ENCODE measurements at regions not wholly inside any gene's neighbourhood (a gene's known extent, or its start where the extent isn't known, plus 50 kb on each side); places are given as distances from the start of the nearest gene placed in this dataset.

DNA sequence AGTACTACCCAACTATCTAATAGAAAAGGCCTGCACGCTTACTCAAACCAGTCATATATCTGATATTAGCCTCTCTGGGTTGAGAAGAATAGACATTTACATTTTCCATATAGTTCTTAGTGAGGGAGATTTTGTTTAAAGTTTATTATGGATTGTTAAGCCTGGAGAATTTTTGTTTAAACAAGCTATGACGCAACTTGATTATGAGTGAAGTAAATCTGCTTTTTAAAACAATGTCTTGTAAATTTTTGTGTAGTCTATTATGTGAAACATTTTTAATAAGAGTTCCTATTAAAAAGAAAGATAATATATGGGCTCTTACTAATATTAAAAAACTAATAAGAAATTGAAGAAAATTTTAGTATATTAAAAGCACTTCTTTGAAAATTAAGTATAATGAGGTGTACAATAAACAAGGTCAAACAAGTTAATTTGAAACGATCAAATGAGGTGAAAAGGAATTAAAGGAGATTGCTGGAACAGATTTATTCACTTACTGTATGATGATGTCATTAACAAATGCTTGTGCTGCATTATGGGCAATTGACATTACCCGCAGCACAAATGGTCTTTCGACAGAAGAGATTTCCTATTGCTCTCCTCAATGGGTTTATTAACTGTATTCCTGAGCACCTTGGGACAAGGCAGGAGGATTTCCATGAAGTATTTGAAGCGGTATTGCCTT is 229.2 kb upstream of the SMIM21 start:
- Mint-ChIP-seq H3K4me3 (no peak overlapping the region), H3K27ac (no peak overlapping the region), H3K27me3 (peaks cover 4% of the 10 kb centered on the region), H3K36me3 (no peaks in the 10 kb centered on the region), H3K9me3 (peaks cover 12% of the 10 kb centered on the region), H3K4me1 (ENCODE audit: low read depth) (no peaks in the 10 kb centered on the region)
- no peak for DNase-seq
- POLR2A ChIA-PET: no interaction called here
- intact Hi-C loops (cut with micrococcal nuclease): no loop called here
- CTCF ChIA-PET: no interaction called here

DNA sequence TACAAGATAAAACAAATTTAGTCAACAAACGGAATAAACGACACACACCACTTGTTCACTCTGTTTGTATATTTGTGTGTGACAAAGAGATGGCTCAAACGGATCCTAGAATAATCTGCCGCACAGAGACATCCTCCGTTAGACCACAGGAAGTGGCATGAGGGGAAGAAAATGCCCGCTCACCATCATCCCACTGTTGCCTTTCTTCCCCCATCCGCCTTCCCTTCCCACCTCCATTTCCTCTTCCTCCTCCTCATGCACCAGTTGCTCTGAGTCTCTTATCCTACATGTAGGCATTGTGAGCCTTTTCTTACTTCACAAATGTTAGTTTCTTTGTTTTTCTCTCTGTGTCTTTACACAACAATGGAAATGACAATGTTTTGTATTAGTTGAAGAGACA is 228.5 kb upstream of the SMIM21 start:
- ChIA-PET CTCF (no interaction called here), POLR2A (no interaction called here)
- intact Hi-C loops (cut with micrococcal nuclease): no loop called here
- H3K4me3 Mint-ChIP-seq: no peak overlapping the region
- no peak for DNase-seq
- no peak overlapping the region for H3K27ac Mint-ChIP-seq
- peaks cover 10% of the 10 kb centered on the region for H3K9me3 Mint-ChIP-seq
- peaks cover 4% of the 10 kb centered on the region for H3K27me3 Mint-ChIP-seq
- no peaks in the 10 kb centered on the region for H3K4me1 Mint-ChIP-seq (ENCODE audit: low read depth)
- no peaks in the 10 kb centered on the region for H3K36me3 Mint-ChIP-seq

DNA sequence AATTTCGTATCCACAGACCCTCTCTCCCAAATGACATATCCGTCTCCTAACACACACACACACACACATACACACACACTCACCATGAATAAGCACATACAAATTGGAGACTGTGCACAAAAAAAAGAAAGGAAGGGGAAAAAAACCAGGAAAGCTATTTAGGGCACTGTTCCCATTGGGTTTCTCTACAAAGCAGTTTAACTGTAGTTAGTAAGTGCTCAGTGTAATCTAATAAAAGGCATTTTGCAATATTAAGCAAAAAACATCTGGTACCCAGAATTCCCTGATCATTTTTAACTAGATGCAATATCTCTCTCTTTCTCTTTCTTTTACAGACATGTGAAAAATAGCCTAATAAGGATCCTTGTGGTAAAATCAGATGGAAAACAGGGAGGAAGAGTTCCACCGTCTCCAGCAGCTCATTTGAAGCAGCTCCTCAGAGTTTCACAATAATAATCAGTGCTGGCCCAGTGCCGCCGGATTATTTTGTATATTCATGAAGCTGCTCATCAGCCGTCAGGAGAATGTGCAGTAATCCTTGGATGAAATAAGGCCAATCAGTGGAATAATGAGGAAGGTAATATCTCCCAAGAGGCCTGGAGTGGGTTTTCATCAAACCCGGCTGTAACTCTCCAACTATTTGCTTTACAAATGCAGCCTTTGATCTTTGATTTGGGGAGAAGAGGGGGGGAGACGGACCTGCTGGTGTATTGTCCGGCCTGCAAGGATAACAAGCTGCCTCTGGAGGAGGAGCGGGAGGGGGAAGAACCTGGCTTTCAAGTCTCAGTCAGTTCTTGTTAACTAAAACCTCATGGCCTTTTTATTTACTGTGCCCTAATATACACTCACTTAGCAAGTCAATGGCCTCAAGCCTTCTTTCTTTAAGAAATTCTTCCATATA is 227.6 kb upstream of the SMIM21 start:
- no peak overlapping the region for H3K27ac Mint-ChIP-seq

DNA sequence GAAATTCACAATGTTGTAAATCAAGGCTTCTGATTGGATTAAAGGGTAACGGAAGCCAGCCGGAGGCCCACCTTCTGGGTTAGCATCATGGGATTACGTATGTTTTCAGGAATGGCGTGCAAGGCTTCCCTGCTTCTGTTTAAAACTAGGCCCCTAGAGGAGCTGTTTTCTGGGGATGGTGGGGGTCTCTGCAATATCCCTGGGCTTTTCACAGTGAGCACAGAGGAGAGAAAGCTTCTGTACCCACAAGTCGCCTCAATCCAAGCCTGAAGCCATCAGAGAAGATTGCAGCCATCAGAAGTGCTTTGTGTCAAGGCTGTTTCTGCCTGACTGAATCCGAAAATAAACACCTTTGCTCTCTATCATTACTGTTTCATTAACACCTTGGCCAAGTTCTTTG is 226.9 kb upstream of the SMIM21 start:
- Mint-ChIP-seq H3K27ac (no peak overlapping the region), H3K27me3 (peaks cover 4% of the 10 kb centered on the region), H3K36me3 (no peaks in the 10 kb centered on the region), H3K4me3 (no peak overlapping the region), H3K4me1 (ENCODE audit: low read depth) (no peaks in the 10 kb centered on the region), H3K9me3 (no peaks in the 10 kb centered on the region)
- intact Hi-C loops (cut with micrococcal nuclease): no loop called here
- ChIA-PET POLR2A (no interaction called here), CTCF (no interaction called here)
- no peak for DNase-seq

More for the DNA sequence above, 227.6 kb upstream of the SMIM21 start:
- ChIA-PET CTCF (no interaction called here), POLR2A (no interaction called here)
- DNase-seq: no peak
- no peaks in the 10 kb centered on the region for H3K4me1 Mint-ChIP-seq (ENCODE audit: low read depth)
- peaks cover 5% of the 10 kb centered on the region for H3K9me3 Mint-ChIP-seq
- H3K4me3 Mint-ChIP-seq: no peak overlapping the region
- intact Hi-C loops (cut with micrococcal nuclease): no loop called here
- no peaks in the 10 kb centered on the region for H3K36me3 Mint-ChIP-seq
- peaks cover 4% of the 10 kb centered on the region for H3K27me3 Mint-ChIP-seq

DNA sequence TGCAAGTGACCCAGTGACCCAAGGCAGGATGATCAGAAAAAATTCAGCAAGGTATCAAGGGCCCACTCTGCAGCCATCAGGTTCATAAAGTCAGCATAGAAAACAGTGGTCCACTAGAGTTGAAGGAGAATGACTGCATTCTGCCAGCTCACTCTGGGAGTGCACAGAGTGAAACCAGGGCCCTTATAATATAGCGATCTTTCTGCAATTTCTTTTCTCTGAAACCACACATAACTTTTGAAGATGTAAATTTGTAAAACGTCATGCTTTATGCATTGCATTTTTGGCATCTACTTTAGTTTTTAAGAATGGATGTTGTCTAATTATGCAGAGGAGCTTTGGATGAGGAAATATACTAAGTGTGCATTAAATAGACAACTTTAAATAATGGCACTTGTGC is 225.0 kb upstream of the SMIM21 start:
- Mint-ChIP-seq H3K9me3 (no peaks in the 10 kb centered on the region), H3K27ac (no peak overlapping the region), H3K36me3 (no peaks in the 10 kb centered on the region), H3K4me1 (ENCODE audit: low read depth) (no peaks in the 10 kb centered on the region), H3K4me3 (no peak overlapping the region), H3K27me3 (peaks cover 4% of the 10 kb centered on the region)
- intact Hi-C loops (cut with micrococcal nuclease): no loop called here
- ChIA-PET POLR2A (no interaction called here), CTCF (no interaction called here)
- DNase-seq: no peak

DNA sequence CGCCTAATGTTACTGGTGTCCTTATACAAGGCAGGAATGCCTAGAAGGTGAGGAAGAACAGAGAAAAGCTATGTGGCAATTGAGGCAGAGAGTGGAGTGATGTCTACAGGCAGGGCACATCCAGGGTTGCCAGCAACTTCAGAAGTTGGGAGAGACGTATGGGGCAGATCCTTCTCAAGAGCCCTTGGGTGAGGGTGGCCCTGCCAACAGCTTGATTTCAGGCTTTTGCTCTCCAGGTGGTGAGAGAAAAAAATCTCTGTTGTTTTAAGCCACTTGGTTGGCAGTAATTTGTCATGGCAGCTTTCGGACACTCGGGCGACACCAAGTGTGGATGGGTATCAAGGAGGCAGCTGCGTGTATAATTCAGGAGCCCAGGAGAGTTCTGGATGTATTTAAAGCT is 217.4 kb upstream of the SMIM21 start:
- H3K36me3 Mint-ChIP-seq: no peaks in the 10 kb centered on the region
- H3K4me1 Mint-ChIP-seq (ENCODE audit: low read depth): no peaks in the 10 kb centered on the region
- ChIA-PET POLR2A (no interaction called here), CTCF (no interaction called here)
- H3K27ac Mint-ChIP-seq: no peak overlapping the region
- H3K9me3 Mint-ChIP-seq: peaks cover 4% of the 10 kb centered on the region
- no peak for DNase-seq
- peaks cover 2% of the 10 kb centered on the region for H3K27me3 Mint-ChIP-seq
- no peak overlapping the region for H3K4me3 Mint-ChIP-seq
- intact Hi-C loops (cut with micrococcal nuclease): no loop called here

DNA sequence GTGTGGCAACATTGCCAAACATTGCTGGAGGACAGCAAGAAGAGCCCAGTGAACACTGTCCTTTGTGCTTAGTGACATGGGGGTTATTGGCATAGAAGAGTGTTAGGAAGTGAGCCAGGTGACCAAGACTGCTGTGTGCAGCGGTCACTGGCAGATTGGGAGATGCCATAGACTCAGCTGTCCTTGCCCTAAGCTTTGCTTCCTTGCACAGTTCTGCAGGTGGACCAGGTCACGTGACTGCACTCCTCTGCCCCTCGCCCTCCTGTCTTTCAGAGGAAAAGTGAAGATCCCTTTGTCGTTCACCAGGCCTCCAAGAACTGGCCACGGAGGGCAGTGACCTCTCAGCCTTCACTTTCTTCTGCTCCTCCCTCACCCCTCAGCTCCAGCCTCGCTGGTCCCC is 215.6 kb upstream of the SMIM21 start:
- intact Hi-C loops (cut with micrococcal nuclease): no loop called here
- Mint-ChIP-seq H3K4me3 (no peak overlapping the region), H3K9me3 (peaks cover 4% of the 10 kb centered on the region), H3K4me1 (ENCODE audit: low read depth) (no peaks in the 10 kb centered on the region), H3K27ac (no peak overlapping the region), H3K27me3 (peaks cover 4% of the 10 kb centered on the region), H3K36me3 (no peaks in the 10 kb centered on the region)
- DNase-seq: no peak
- CTCF ChIA-PET: interaction anchor here (1.1 kb wide), 1 partner anchor 86 kb away, joined by 3 read pairs; no protein-coding TSS in a partner anchor
- POLR2A ChIA-PET: no interaction called here

DNA sequence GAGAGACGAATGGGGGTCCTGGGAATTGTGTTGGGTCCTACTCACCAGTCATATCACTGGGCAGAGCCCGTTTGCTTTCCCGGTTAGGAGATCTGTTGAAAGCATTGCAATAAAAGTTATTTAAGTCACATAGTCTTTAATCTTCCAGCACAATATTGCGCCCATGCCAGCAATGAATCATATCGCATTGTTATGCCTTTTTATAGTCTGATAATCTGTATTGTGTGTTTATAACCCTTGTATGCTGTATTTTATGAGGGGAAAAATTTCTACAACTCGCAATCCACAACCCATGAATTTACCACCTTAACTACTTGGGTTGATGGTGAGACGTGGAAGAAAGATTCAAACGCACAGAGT is 211.9 kb upstream of the SMIM21 start:
- Mint-ChIP-seq H3K27ac (no peak overlapping the region), H3K36me3 (no peaks in the 10 kb centered on the region), H3K9me3 (no peaks in the 10 kb centered on the region), H3K4me3 (no peak overlapping the region), H3K4me1 (ENCODE audit: low read depth) (no peaks in the 10 kb centered on the region), H3K27me3 (peaks cover 4% of the 10 kb centered on the region)
- ChIA-PET CTCF (no interaction called here), POLR2A (no interaction called here)
- DNase-seq: no peak
- intact Hi-C loops (cut with micrococcal nuclease): no loop called here

DNA sequence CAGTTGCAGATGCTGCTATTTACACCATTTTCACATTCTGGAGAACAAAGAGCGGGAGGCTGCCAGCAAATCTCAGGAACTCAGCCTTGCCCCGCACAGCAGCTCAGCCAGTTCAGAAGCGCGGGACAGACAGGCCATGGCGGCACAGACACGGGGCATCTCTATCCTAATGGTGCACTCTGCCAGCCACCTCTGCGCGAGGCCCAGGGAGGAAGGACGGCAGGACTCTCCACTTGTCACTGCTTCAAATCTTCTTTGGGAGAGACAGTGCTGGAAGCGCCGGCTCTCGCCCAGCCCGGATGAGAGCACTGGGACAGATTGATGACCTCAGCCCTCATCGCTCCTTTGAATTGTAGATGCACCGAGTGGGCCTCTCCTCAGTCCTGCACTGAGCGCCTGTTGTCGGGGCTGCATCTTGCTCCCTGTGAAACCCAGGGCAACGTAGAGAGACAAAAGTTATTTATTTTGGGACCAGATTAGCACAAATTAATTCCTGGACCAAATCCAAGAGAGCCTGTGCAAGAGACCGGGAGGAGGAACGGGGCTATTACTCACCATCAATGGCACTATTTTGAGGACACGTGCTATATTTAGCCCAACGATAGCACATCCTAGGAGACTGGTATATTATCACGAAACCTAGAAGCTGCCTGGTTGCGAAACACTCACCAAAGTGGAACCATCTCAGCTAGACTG is 211.4 kb upstream of the SMIM21 start:
- DNase-seq: no peak
- ChIA-PET POLR2A (no interaction called here), CTCF (no interaction called here)
- peaks cover 4% of the 10 kb centered on the region for H3K27me3 Mint-ChIP-seq
- intact Hi-C loops (cut with micrococcal nuclease): no loop called here
- no peaks in the 10 kb centered on the region for H3K9me3 Mint-ChIP-seq
- no peaks in the 10 kb centered on the region for H3K36me3 Mint-ChIP-seq
- no peaks in the 10 kb centered on the region for H3K4me1 Mint-ChIP-seq (ENCODE audit: low read depth)
- H3K4me3 Mint-ChIP-seq: no peak overlapping the region
- H3K27ac Mint-ChIP-seq: no peak overlapping the region

DNA sequence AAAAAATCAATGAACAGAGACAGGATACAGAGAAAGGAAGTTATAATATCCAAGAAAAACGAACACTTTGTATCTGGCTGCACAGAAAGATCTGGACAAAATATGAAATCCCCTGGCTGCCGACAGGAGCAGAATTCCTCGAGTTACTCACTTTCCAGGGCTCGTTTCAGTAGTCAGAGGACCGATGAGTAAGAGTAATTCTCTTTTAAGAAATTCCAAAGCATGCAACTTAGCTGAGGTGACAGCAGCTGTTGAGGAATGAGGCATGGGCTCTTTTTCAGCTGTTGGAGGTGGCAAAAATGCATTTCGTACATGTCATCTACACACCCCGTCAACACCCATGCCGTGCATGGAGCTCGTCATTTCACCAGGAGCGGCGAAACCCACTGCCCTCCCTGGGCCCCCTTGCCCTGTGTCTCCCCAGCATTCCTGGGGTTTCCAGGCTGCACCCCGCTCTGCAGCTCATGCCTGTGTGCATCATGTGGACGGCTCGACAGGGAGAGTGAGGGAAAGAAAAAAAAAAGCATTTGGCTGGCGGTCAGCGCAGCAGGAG is 210.8 kb upstream of the SMIM21 start:
- H3K4me3 Mint-ChIP-seq: no peak overlapping the region
- intact Hi-C loops (cut with micrococcal nuclease): no loop called here
- ChIA-PET CTCF (no interaction called here), POLR2A (no interaction called here)
- peaks cover 4% of the 10 kb centered on the region for H3K27me3 Mint-ChIP-seq
- no peaks in the 10 kb centered on the region for H3K4me1 Mint-ChIP-seq (ENCODE audit: low read depth)
- DNase-seq: no peak
- no peaks in the 10 kb centered on the region for H3K9me3 Mint-ChIP-seq
- H3K27ac Mint-ChIP-seq: no peak overlapping the region
- no peaks in the 10 kb centered on the region for H3K36me3 Mint-ChIP-seq

DNA sequence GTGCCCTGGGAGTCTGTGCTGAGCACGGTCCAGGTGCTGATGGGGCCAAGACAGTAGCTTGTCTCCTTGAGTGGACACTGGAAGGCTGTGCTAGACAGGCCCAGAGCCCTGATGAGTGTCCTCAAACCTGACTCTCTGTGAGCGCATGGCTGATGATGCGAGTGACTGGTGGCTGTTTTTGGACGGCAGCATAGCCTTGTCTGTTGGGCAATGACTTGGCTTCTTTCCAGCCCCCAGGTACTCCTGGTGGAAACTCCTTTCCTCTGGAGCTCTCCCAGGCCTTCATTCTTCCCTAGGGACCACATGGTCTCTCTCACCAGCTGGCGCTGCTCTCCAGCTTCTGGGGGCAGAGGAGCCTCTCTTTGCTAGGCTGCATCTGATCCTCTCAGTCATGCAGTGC is 207.6 kb upstream of the SMIM21 start:
- no peak for DNase-seq
- ChIA-PET POLR2A (no interaction called here), CTCF (no interaction called here)
- intact Hi-C loops (cut with micrococcal nuclease): no loop called here
- peaks cover 6% of the 10 kb centered on the region for H3K27me3 Mint-ChIP-seq
- no peak overlapping the region for H3K4me3 Mint-ChIP-seq
- H3K36me3 Mint-ChIP-seq: no peaks in the 10 kb centered on the region
- no peaks in the 10 kb centered on the region for H3K9me3 Mint-ChIP-seq
- no peak overlapping the region for H3K27ac Mint-ChIP-seq
- H3K4me1 Mint-ChIP-seq (ENCODE audit: low read depth): no peaks in the 10 kb centered on the region

DNA sequence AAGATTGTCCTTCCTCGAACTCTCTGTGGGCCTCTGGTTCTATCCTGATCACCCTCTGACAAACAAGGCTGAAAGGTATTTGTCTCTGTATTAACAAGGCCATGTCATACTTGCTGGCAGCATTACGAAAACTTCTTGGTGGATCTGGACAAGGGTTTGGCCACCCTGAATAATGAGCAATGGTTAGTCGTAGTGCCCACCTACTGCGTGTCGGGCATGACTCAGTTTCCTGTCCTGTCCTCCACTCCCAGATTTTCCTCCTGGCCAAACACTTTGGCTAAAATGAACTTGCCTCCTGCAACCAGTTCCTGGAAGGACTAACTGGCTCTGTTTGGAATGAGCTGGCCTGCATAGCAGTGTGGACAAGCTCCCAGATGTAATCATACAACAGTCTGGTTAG is 198.5 kb upstream of the SMIM21 start:
- no peaks in the 10 kb centered on the region for H3K9me3 Mint-ChIP-seq
- DNase-seq: no peak
- ChIA-PET CTCF (no interaction called here), POLR2A (no interaction called here)
- no peak overlapping the region for H3K27ac Mint-ChIP-seq
- no peaks in the 10 kb centered on the region for H3K36me3 Mint-ChIP-seq
- intact Hi-C loops (cut with micrococcal nuclease): no loop called here
- no peaks in the 10 kb centered on the region for H3K4me1 Mint-ChIP-seq (ENCODE audit: low read depth)
- peaks cover 3% of the 10 kb centered on the region for H3K27me3 Mint-ChIP-seq
- no peak overlapping the region for H3K4me3 Mint-ChIP-seq
